Thymus (tissue), 11 donors: ENCODE measurements at regions not wholly inside any gene's neighbourhood (a gene's known extent, or its start where the extent isn't known, plus 50 kb on each side); places are given as distances from the start of the nearest gene placed in this dataset.

Experiments used
- DNase-seq, 9 donors: peaks; one replicate each; pipeline ENCODE4 v3.0.0-alpha.2; 2013; ENCODE audit warnings: low spot score in 9 of 9, low read depth in 6 of 9, missing footprints in 1 of 9
- H3K27ac ChIP-seq, 2 donors: one replicate each; pipeline ENCODE4 v1.5.1; 2013; ENCODE audit warnings: control low read depth in 1 of 2, low read depth in 1 of 2, low read length in 1 of 2, mild to moderate bottlenecking in 1 of 2, moderate library complexity in 1 of 2
- H3K27me3 ChIP-seq, 2 donors: one replicate each; pipeline ENCODE4 v1.5.1; 2013; ENCODE audit warnings: low read length in 1 of 2; ENCODE audit not compliant: control insufficient read depth in 2 of 2, insufficient read depth in 1 of 2
- H3K36me3 ChIP-seq, 2 donors: one replicate each; pipeline ENCODE4 v1.5.1; 2013; ENCODE audit warnings: low read length in 1 of 2, mild to moderate bottlenecking in 1 of 2, moderate library complexity in 1 of 2; ENCODE audit not compliant: control insufficient read depth in 2 of 2, insufficient read depth in 2 of 2
- H3K4me1 ChIP-seq, 2 donors: one replicate each; pipeline ENCODE4 v1.5.1; 2013; ENCODE audit warnings: low read length in 2 of 2; ENCODE audit not compliant: control insufficient read depth in 2 of 2, insufficient read depth in 2 of 2
- H3K4me3 ChIP-seq, 2 donors: one replicate each; pipeline ENCODE4 v1.5.1; 2013; ENCODE audit warnings: low read length in 2 of 2, control low read depth in 1 of 2, mild to moderate bottlenecking in 1 of 2
- H3K9me3 ChIP-seq, 2 donors: one replicate each; pipeline ENCODE4 v1.5.1; 2013; ENCODE audit warnings: low read length in 1 of 2, mild to moderate bottlenecking in 1 of 2; ENCODE audit not compliant: control insufficient read depth in 2 of 2, insufficient read depth in 1 of 2
- WGBS: extraction: QIAGEN DNeasy Blood & Tissue Kit; methylation state at CpG from one replicate; pipeline ENCODE4 v1.1.7; 2013; 5-methylcytosine and 5-hydroxymethylcytosine counted together
- donor health status: healthy.

DNA sequence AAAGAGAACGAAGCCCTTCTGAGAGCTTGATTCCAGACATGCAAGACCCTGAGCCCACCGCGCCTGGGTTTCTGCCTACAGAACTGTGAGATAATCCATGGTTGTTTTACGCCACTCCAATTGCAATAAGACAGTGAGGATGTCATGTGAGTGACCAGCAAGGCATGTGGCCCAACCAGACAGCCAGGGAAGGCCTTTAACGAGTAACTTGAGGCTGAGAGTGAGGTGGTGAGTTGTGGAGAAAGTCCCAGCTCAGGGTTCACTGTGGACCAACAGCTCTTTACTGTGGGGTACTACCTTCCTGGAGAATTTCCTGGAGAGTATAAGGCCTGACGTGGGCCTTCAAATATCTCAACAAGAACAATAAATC, 153.9 kb downstream of the ETS2 start:
- Histone ChIP-seq H3K4me1 (peaks cover 8 to 38% of the 10 kb centered on the region in 2 donors), H3K27me3 (no peaks in the 10 kb centered on the region), H3K36me3 (no peaks in the 10 kb centered on the region), H3K9me3 (peaks cover 2 to 15% of the 10 kb centered on the region in 2 donors), H3K27ac (no peak overlapping the region), H3K4me3 (no peak overlapping the region)
- 96% methylated on average over 6 of the region's 6 CpGs for WGBS
- DNase-seq: no peak

DNA sequence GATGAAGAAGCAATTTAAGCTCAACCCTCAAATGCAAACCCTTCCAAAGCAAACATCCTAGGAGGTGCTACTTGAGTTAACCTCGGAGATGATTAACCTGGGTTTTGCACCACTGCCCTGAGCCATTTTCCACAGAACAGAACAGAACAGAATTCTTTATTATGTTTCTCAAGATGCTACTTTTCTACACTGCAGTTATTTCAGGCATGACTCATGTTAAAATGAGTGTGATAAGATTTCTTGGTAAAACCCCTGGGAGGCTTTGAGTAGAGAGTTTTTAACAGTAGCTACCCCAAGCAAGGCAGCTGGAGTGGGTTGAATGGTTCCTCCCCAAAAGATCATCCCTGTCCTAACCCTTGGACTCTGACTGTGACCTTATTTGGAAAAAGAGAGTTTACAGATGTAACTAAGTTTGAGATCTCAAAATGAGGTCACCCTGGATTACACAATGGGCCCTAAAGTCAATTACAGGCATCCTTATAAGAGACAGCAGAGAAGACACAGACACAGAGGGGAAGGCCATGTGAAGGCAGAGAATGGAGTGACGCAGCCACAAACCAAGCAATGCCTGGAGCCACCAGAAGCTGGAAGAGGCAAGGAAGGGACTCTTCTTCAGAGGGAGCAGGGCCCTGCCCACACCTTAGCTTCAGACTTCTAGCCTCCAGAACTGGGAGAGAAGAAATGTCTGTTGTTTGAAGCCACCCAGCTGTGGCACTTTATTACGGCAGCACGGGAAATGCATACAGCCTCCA, 153.4 kb downstream of the ETS2 start:
- Histone ChIP-seq H3K27ac (no peak overlapping the region), H3K9me3 (peaks cover 2 to 15% of the 10 kb centered on the region in 2 donors), H3K27me3 (no peaks in the 10 kb centered on the region), H3K4me3 (no peak overlapping the region), H3K36me3 (no peaks in the 10 kb centered on the region), H3K4me1 (peaks cover 8 to 38% of the 10 kb centered on the region in 2 donors)
- DNase-seq: no peak
- WGBS: 88% methylated on average over 4 of the region's 4 CpGs

DNA sequence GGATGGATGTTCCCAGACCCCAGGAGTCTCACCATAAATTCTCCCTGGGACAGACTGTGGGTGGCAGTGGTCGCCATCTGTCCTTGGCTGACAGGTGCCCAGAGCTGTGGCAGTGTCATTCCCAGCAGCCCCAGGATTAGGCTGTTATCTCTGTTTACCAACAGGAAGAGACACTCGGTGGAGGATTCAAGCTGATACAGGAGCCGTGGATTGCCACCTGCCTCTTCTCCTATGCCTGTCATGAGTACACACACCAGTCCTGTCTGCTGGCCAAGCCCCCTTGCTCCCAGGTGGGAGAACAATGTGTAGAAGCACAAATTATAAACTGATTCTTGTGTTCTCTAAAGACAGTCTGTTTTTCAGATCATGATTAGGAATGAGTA, 152.6 kb downstream of the ETS2 start:
- no peak overlapping the region for H3K27ac ChIP-seq
- no peaks in the 10 kb centered on the region for H3K27me3 ChIP-seq
- H3K4me3 ChIP-seq: no peak overlapping the region
- DNase-seq: no peak
- peaks cover 8 to 38% of the 10 kb centered on the region in 2 donors for H3K4me1 ChIP-seq
- WGBS: 54% methylated on average over 3 of the region's 3 CpGs
- H3K36me3 ChIP-seq: no peaks in the 10 kb centered on the region
- H3K9me3 ChIP-seq: peaks cover 2 to 15% of the 10 kb centered on the region in 2 donors

DNA sequence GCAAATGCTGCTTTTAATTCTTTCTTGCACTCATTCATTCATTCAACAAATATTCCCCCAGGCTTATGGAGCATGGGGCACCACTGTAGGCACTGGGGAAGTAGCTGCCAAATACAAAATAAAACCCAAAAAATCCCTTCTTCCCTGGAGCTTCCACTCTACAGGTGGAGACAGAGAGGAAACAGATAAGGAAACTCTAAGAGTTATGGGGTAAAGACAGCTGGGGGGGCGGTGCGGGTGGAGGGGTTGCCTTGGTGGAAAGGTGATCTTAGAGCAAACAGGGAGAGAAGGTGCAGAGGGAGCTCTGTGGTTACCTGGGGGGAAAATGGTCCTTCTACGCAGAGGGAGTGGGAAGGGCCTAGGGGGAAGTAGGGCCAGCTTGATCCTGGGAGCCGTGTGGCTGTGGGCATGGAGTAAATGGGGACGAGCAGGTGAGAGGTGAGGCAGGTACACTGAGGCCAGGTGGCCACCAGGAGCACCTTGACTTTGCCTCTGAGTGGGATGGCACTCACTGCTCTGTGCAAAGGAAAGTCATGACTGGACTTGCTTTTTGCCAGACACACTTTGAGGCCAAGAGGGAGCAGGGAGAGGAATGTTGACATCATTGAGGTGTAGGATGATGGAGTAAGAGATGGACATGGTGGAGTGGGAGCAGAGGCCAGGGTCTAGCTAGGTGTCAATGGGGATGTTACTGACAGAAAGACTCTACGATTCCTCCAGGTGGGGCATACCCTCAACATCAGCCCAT, 152.0 kb downstream of the ETS2 start:
- no peak for DNase-seq
- peak overlapping the region in 1 of 2 donors; percentile 55 for H3K27ac ChIP-seq

DNA sequence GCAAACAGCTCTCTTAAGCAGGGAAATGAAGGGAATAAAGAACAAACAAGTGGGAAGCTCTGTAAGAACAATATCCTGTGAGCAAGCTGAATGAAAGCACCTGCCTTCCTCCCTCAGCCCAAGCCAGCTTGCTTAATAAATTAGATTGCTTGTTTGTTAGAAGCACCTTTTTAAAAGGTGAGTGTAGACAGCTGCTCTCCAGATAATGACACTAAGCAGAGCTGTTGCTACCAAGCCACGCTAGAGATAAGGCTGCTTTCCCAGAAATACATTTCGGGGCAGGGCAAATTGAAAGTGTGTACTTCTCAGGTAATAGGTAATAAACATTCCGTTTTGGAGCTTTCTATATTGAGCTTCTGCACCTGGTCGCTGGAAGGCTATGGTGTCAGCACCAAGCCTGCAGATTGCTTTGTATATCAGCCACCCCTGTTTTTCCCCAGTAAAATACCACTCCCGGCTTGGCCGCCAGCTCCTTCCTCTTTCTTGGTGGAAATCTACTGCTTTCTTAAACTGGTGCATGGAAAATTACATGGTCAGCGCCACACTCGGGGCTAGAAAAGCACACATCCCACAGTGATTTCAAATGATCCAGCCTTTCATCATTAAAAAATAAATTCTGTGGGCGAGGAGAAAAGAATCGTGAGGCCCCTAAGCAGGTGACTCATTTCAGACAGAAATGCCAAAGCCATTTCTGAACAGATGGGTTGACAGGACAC, 151.3 kb downstream of the ETS2 start:
- Histone ChIP-seq H3K27me3 (no peaks in the 10 kb centered on the region), H3K4me1 (peaks cover 8 to 38% of the 10 kb centered on the region in 2 donors), H3K27ac (peak overlapping the region in 1 of 2 donors; percentile 60), H3K36me3 (no peaks in the 10 kb centered on the region), H3K9me3 (peaks cover 0 to 6% of the 10 kb centered on the region in 2 donors), H3K4me3 (no peak overlapping the region)
- WGBS: 41% methylated on average over 10 of the region's 10 CpGs
- no peak for DNase-seq

More for the DNA sequence above, 152.0 kb downstream of the ETS2 start:
- Histone ChIP-seq H3K36me3 (no peaks in the 10 kb centered on the region), H3K27me3 (no peaks in the 10 kb centered on the region), H3K4me3 (no peak overlapping the region), H3K9me3 (peaks cover 0 to 12% of the 10 kb centered on the region in 2 donors), H3K4me1 (peaks cover 8 to 38% of the 10 kb centered on the region in 2 donors)
- WGBS: 77% methylated on average over 6 of the region's 6 CpGs

DNA sequence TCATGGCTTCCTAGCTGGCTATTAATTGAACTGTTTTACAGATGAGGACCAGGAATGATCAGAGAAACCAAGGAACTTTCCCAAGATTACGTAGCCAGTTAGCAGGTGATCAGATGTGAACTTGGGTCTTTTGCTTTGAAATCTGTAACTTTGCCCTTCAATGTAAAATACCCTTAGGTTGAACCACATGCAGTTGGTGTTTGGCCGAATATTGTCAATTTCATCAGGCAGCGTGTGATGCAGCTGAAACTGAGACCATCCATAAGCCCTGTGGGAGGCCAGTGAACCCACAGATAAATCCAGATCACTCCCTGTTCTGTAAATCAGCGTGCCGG, 150.8 kb downstream of the ETS2 start:
- Histone ChIP-seq H3K36me3 (no peaks in the 10 kb centered on the region), H3K4me3 (no peak overlapping the region), H3K9me3 (peaks cover 0 to under 1% of the 10 kb centered on the region in 2 donors), H3K27ac (peak overlapping the region in 1 of 2 donors; percentile 60), H3K27me3 (no peaks in the 10 kb centered on the region), H3K4me1 (peaks cover 8 to 38% of the 10 kb centered on the region in 2 donors)
- WGBS: 95% methylated on average over 5 of the region's 5 CpGs
- no peak for DNase-seq

DNA sequence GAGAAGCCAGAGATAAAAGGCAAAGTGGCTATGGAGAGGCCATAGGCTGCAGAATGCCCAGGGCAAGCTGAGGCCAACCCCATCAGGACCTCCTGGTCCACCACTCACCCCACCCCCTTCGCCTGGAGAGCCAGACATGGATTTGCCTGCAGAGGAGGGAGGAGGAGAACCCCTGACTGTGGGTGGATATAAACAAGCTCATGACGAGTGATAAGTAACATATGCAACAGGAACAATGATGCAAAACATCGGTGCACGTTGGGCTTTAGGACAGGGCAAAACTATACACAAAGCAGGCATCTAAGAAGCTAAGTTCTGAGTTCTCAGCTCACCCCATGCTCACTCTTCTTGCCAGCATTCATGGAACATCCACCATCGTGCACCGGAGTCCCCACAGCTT, 150.3 kb downstream of the ETS2 start:
- Histone ChIP-seq H3K4me3 (no peak overlapping the region), H3K9me3 (no peaks in the 10 kb centered on the region), H3K27me3 (no peaks in the 10 kb centered on the region), H3K36me3 (no peaks in the 10 kb centered on the region), H3K27ac (no peak overlapping the region), H3K4me1 (peaks cover 8 to 38% of the 10 kb centered on the region in 2 donors)
- 98% methylated on average over 6 of the region's 6 CpGs for WGBS
- no peak for DNase-seq

DNA sequence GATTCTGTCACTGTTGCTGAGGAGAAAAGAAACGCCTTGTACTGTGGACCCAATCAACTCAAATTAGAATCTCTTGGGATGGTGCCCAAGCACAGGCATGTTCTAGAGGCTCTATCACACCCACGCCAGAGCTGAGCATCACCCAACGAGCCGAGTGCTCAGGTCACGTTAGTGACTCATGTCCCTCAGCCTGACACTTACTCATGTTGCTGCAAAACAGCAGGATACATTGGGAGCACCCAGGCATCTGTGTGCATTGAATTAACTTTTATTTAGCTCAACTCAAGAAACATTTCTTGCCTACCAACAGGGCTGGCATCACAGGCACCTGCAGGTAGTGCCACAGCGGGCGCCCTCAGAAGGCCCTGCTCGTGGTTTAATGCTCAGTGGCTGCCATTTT, 149.8 kb downstream of the ETS2 start:
- Histone ChIP-seq H3K4me1 (peaks cover 8 to 38% of the 10 kb centered on the region in 2 donors), H3K27me3 (no peaks in the 10 kb centered on the region), H3K9me3 (no peaks in the 10 kb centered on the region), H3K36me3 (no peaks in the 10 kb centered on the region), H3K27ac (no peak overlapping the region), H3K4me3 (no peak overlapping the region)
- WGBS: 95% methylated on average over 8 of the region's 8 CpGs
- no peak for DNase-seq

DNA sequence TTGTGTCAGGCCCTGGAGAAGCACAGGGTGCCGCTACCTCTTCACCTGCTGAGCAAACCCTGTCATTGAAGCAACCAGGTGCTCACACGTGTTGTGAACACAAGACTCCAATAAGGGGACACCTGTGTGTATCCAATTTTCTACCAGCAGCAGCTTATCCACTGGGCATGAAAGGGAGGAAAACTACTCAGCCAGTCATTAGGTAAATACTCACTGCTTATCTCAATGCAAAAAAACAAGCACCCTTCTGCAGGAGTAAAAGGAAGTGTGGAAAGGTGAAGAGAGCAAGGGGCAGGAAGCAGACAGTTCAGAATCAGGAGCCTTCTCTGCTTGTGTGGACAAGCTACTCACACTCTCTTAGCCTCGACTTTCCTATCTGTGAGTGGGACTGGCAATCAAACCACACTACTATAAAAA, 148.9 kb downstream of the ETS2 start:
- no peak for DNase-seq

More for the DNA sequence above, 148.9 kb downstream of the ETS2 start:
- H3K27ac ChIP-seq: no peak overlapping the region
- WGBS: 74% methylated on average over 3 of the region's 3 CpGs
- peaks cover 8 to 36% of the 10 kb centered on the region in 2 donors for H3K4me1 ChIP-seq
- H3K9me3 ChIP-seq: no peaks in the 10 kb centered on the region
- H3K4me3 ChIP-seq: no peak overlapping the region
- no peaks in the 10 kb centered on the region for H3K27me3 ChIP-seq
- H3K36me3 ChIP-seq: no peaks in the 10 kb centered on the region
